ENCODE measurements at regions not wholly inside any gene's neighbourhood (a gene's known extent, or its start where the extent isn't known, plus 50 kb on each side); places are given as distances from the start of the nearest gene placed in this dataset.

DNA sequence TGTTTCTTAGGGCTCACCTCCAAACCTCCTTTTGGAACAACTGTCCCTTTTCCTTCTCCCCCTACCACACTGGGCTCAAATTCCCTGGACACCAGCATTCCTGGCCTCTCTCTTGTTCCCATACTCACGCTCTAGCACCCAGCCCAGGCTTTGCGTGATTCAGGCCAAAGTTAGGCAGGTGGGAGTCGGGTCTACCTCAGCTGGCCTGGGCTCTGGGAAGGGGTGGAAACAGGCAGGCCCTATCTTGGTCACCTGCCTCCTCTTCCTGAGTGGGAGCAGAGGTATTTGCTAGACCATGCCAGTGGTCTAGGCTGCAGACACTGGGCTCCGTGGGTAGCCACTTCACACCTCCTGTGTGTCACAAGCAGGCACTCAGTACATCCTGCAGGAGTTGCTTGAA is 211.1 kb upstream of the MAMLD1 start:
- no peak overlapping the region for H3K4me3 ChIP-seq (ENCODE audit: low read depth, low read length)
- DNase-seq (ENCODE audit: low read depth): no peak
- in situ Hi-C loops (cut with HindIII; ENCODE audit: low sequenced_read_pairs): no loop called here
- TF ChIP-seq, protein P1, sequence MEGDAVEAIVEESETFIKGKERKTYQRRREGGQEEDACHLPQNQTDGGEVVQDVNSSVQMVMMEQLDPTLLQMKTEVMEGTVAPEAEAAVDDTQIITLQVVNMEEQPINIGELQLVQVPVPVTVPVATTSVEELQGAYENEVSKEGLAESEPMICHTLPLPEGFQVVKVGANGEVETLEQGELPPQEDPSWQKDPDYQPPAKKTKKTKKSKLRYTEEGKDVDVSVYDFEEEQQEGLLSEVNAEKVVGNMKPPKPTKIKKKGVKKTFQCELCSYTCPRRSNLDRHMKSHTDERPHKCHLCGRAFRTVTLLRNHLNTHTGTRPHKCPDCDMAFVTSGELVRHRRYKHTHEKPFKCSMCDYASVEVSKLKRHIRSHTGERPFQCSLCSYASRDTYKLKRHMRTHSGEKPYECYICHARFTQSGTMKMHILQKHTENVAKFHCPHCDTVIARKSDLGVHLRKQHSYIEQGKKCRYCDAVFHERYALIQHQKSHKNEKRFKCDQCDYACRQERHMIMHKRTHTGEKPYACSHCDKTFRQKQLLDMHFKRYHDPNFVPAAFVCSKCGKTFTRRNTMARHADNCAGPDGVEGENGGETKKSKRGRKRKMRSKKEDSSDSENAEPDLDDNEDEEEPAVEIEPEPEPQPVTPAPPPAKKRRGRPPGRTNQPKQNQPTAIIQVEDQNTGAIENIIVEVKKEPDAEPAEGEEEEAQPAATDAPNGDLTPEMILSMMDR (IDR thresholded peaks at IDR 0.05; ENCODE audit: low read depth, low read length, missing control alignments): no peak

DNA sequence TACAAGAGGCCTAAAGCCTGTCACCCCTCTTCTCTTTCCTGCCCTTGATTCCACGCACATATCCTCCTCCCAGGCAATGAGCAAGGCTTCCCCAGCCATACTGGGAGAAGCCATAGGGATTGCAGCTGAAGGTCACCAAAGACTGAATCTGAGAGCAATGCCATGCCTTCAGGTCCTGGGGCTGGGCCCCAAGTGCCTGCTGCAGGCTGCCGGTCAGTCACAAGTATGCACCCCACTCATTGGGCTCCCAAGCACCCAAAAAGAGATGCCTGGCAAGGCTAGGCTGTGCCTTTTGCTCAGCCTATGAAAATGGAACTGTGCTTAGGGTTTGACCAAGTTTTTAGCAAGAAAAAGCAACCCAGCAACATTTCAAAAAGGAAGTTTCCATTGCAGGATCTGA is 210.6 kb upstream of the MAMLD1 start:
- TF ChIP-seq, protein P1 (IDR thresholded peaks at IDR 0.05; ENCODE audit: low read depth, low read length, missing control alignments): no peak
- in situ Hi-C loops (cut with HindIII; ENCODE audit: low sequenced_read_pairs): no loop called here
- H3K4me3 ChIP-seq (ENCODE audit: low read depth, low read length): no peak overlapping the region
- DNase-seq (ENCODE audit: low read depth): no peak

DNA sequence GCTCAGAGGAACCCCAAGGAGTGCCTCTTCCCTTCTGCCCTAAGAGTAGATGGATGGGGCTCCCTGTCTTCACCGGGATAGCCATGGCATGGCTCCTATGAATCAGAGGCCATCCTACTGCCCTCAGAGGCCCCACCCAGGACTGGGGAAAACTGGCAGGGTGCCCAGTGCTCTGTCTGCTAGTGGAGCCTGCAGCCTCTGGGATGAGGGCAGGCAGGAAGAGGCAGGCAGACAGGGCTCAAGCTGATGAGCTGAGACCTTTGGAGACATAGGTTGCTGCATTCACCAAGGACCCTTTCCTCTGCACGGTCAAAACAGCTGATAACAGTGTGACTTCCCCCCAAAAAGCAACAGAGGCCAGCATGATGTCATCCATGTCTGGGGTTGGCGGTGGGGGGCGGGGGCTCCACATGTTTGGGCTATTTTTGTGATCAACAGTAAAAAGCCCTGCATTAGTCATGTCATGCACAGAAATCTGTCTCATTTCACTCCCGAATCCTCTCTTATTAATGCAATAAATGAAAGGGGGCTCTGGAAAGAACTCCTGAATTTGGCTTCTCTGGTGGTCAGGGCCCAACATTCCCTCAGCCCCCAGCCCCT is 207.6 kb upstream of the MAMLD1 start:
- no peak for DNase-seq (ENCODE audit: low read depth)
- TF ChIP-seq, protein P1 (IDR thresholded peaks at IDR 0.05; ENCODE audit: low read depth, low read length, missing control alignments): no peak
- H3K4me3 ChIP-seq (ENCODE audit: low read depth, low read length): no peak overlapping the region
- in situ Hi-C loops (cut with HindIII; ENCODE audit: low sequenced_read_pairs): no loop called here

DNA sequence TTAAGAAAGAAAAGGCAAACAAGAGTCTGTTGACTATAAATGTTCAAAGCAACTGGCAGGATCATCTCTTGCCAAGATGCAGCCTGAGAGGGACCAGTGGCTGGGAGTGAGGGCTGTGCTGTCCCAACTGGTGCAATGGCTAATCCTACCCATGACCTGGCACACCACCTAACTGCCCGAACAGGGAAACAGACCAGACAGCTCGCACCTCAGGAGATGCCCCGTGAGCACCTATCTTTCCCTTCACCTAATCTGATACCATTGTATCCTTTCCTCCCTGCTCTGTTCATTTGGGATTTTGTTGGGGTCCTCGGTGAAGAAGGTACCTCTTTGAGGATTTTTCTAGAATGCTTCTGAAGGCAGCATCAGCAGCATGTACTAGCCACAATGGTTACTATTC is 206.5 kb upstream of the MAMLD1 start:
- in situ Hi-C loops (cut with HindIII; ENCODE audit: low sequenced_read_pairs): no loop called here
- H3K4me3 ChIP-seq (ENCODE audit: low read depth, low read length): no peak overlapping the region
- no peak for DNase-seq (ENCODE audit: low read depth)
- TF ChIP-seq, protein P1 (IDR thresholded peaks at IDR 0.05; ENCODE audit: low read depth, low read length, missing control alignments): no peak

DNA sequence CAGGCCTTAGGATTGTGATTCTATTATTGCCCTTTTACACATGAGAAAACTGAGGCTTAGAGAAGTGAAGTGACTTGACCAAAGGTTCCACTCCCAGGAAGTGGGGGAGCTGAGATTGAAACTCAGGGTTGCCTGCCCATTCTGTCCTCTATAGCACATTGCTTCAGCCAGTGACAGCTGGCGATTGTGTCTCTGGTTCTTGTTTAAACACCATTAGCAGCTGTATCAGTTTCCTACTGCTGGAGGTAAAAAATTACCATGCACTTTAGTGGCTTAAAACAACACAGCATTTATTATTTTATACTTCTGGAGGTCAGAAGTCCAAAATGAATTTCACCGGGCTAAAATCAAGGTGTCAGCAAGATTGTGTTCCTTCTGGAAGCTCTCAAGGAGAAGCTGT is 205.8 kb upstream of the MAMLD1 start:
- DNase-seq (ENCODE audit: low read depth): no peak
- in situ Hi-C loops (cut with HindIII; ENCODE audit: low sequenced_read_pairs): no loop called here
- no peak overlapping the region for H3K4me3 ChIP-seq (ENCODE audit: low read depth, low read length)
- TF ChIP-seq, protein P1 (IDR thresholded peaks at IDR 0.05; ENCODE audit: low read depth, low read length, missing control alignments): no peak

DNA sequence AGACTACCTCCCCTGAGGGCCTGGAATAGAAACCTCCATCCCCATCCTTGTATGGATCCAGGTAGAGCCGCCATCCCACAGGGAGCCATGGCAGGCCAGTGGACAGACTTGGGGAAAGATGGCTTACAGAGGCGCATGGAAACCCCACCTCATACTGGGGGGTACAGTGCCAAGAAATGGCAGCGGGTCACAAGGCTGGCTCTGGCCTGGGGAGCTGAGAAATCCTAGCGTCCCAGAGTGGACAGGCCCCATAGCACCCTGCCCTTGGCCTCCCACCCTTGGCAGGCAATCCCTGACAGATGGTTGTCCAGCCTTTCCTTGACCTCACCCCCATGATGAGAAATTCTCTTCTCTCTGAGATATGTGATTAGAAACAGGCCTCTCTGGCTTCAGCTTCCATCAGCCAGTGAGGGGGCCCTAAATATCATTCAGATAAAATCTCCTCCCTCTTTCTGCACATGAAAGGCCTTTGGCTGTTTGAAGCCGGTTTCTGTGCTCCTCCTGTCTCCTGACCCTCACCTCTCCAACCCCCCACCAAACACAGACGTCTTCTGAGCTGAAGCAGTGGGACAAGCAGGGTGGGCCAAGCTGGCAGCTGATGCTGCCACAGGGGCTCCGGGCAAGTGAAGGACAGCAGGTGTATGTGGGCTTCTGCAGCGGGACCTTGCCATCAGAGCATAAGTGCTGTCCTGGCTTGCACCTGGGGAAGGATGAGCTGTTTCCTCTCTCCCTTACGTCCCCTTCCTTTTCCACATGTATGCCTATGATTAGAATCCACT is 204.4 kb upstream of the MAMLD1 start:
- DNase-seq (ENCODE audit: low read depth): no peak
- no peak overlapping the region for H3K4me3 ChIP-seq (ENCODE audit: low read depth, low read length)
- in situ Hi-C loops (cut with HindIII; ENCODE audit: low sequenced_read_pairs): no loop called here
- TF ChIP-seq, protein P1 (IDR thresholded peaks at IDR 0.05; ENCODE audit: low read depth, low read length, missing control alignments): no peak

All from astrocyte of the cerebellum (primary cell).